Sigmoid colon (tissue), 3 donors: ENCODE measurements at regions not wholly inside any gene's neighbourhood (a gene's known extent, or its start where the extent isn't known, plus 50 kb on each side); places are given as distances from the start of the nearest gene placed in this dataset.

Experiments used
- CTCF ChIP-seq, 4 experiments: fragments of 450-650 bp in 3 of 4; fragments of 200-600 bp in 1 of 4; IDR thresholded peaks; one replicate each; pipeline ENCODE4 v1.5.1; 2016 to 2019; ENCODE audit warnings: antibody characterized with exemption in 4 of 4, mild to moderate bottlenecking in 3 of 4, moderate library complexity in 2 of 4
- POLR2A ChIP-seq, 2 donors: fragments of 450-650 bp; IDR thresholded peaks; one replicate each; pipeline ENCODE4 v1.6.1; 2016; ENCODE audit warnings: antibody characterized with exemption in 2 of 2, mild to moderate bottlenecking in 2 of 2, moderate library complexity in 2 of 2

- TF ChIP-seq CTCF (IDR thresholded peaks at IDR 0.05) (no peak), POLR2A (IDR thresholded peaks at IDR 0.05) (no peak)
Measured at GRCh38 chr7:29657856-29658255, 94.2 kb downstream of the PRR15 start.
